B cell (primary cell): ENCODE measurements at regions not wholly inside any gene's neighbourhood (a gene's known extent, or its start where the extent isn't known, plus 50 kb on each side); places are given as distances from the start of the nearest gene placed in this dataset.

Experiments
- ATAC-seq: fragments of 200-7000 bp; cut with Tn5 transposase; one replicate; pipeline ENCODE4 v1.10.0; 2021; ENCODE audit warnings: low read depth, mild to moderate bottlenecking, moderate number of reproducible peaks, moderate library complexity
- CTCF ChIA-PET: fragments of 350-600 bp; sonication (Branson Sonifier 250); formaldehyde crosslinking; loops from one replicate; lab custom pipeline; 2021; ENCODE audit warnings: antibody characterized with exemption, inconsistent platforms; lab: Charles Lee
- POLR2A ChIA-PET: fragments of 350-600 bp; sonication (Branson Sonifier 250); formaldehyde crosslinking; loops from one replicate; lab custom pipeline; 2021; ENCODE audit warnings: antibody characterized with exemption; lab: Charles Lee
- DNase-seq: peaks from one replicate; pipeline ENCODE4 v3.0.0; 2013
- H2AFZ ChIP-seq: 2 replicates; pipeline ENCODE4 v1.6.1; 2012; ENCODE audit warnings: mild to moderate bottlenecking, low read depth, low read length; ENCODE audit not compliant: insufficient read depth, poor library complexity, severe bottlenecking
- H3K27ac ChIP-seq, 2 donors: 1 replicate in 1 of 2; 2 replicates in 1 of 2; pipeline ENCODE4 v1.5.1; 2012 to 2013; ENCODE audit warnings: low read length in 2 of 2, mild to moderate bottlenecking in 2 of 2, moderate library complexity in 1 of 2
- H3K27me3 ChIP-seq, 4 experiments: fragments of 200-600 bp in 1 of 4; sonication (generic) in 1 of 4; replicated peaks in 1 of 4; 1 replicate in 2 of 4; 2 replicates in 2 of 4; pipeline versions ENCODE4 v1.6.1 to v1.7.0; 2013 to 2016; ENCODE audit warnings: low read length in 3 of 4, mild to moderate bottlenecking in 2 of 4, mixed read lengths in 1 of 4, moderate library complexity in 1 of 4; ENCODE audit not compliant: insufficient read depth in 4 of 4, control insufficient read depth in 3 of 4; ENCODE audit errors: control extremely low read depth in 1 of 4
- H3K36me3 ChIP-seq, 2 experiments: replicated peaks in 1 of 2; 1 replicate in 1 of 2; 2 replicates in 1 of 2; pipeline versions ENCODE4 v1.6.1 to v1.7.1; 2013; ENCODE audit warnings: low read length in 1 of 2; ENCODE audit not compliant: insufficient read depth in 2 of 2, control insufficient read depth in 1 of 2; ENCODE audit errors: control extremely low read depth in 1 of 2, extremely low read depth in 1 of 2
- H3K4me1 ChIP-seq, 2 donors: fragments of 200-600 bp in 1 of 2; sonication (generic) in 1 of 2; 1 replicate in 1 of 2; 2 replicates in 1 of 2; pipeline versions ENCODE4 v1.5.1 to v1.6.1; 2013 to 2017; ENCODE audit warnings: low read length in 2 of 2; ENCODE audit not compliant: control insufficient read depth in 2 of 2, insufficient read depth in 2 of 2
- H3K4me2 ChIP-seq: replicated peaks from 2 replicates; pipeline ENCODE3; 2012; ENCODE audit warnings: mild to moderate bottlenecking, low read depth, low read length; ENCODE audit not compliant: poor library complexity, severe bottlenecking
- H3K4me3 ChIP-seq, 5 experiments: fragments of 200-600 bp in 1 of 5; sonication (generic) in 1 of 5; 1 replicate in 3 of 5; 2 replicates in 2 of 5; pipeline versions ENCODE4 v1.5.1 to v1.7.0; 2011 to 2016; ENCODE audit warnings: low read length in 4 of 5, mild to moderate bottlenecking in 4 of 5, low read depth in 2 of 5, control low read depth in 1 of 5, moderate library complexity in 1 of 5; ENCODE audit not compliant: insufficient read depth in 1 of 5; ENCODE audit errors: control extremely low read depth in 1 of 5, extremely low read depth in 1 of 5
- H3K79me2 ChIP-seq: fragments of 200-600 bp; sonication (generic); one replicate; pipeline ENCODE4 v1.6.0; 2016; ENCODE audit warnings: low read length; ENCODE audit not compliant: control insufficient read depth, insufficient read depth
- H3K9ac ChIP-seq: fragments of 200-600 bp; sonication (generic); 2 replicates; pipeline ENCODE4 v1.6.1; 2017; ENCODE audit warnings: mild to moderate bottlenecking, low read length, moderate library complexity
- H3K9me3 ChIP-seq, 3 donors: one replicate each; pipeline versions ENCODE4 v1.6.1 to v1.7.1; 2013; ENCODE audit warnings: low read length in 2 of 3; ENCODE audit not compliant: control insufficient read depth in 2 of 3, insufficient read depth in 1 of 3; ENCODE audit errors: control extremely low read depth in 1 of 3
- H4K20me1 ChIP-seq: 2 replicates; pipeline ENCODE4 v1.6.0; 2012; ENCODE audit warnings: mild to moderate bottlenecking, low read length; ENCODE audit not compliant: insufficient read depth, control insufficient read depth, poor library complexity, severe bottlenecking
- H3K27ac Mint-ChIP-seq: one replicate; pipeline ENCODE4 v1.8.0; 2021; ENCODE audit warnings: mixed read lengths
- H3K27me3 Mint-ChIP-seq: one replicate; pipeline ENCODE4 v1.8.0; 2021; ENCODE audit warnings: mixed read lengths
- H3K4me1 Mint-ChIP-seq: one replicate; pipeline ENCODE4 v1.8.0; 2021; ENCODE audit warnings: mixed read lengths
- H3K4me3 Mint-ChIP-seq: one replicate; pipeline ENCODE4 v1.8.0; 2021; ENCODE audit warnings: mixed read lengths
- H3K9me3 Mint-ChIP-seq: one replicate; pipeline ENCODE4 v1.8.0; 2022; ENCODE audit warnings: mixed read lengths; ENCODE audit not compliant: insufficient read depth
- EZH2 ChIP-seq: IDR thresholded peaks from 2 replicates; pipeline ENCODE4 v1.6.1; 2012; ENCODE audit warnings: borderline replicate concordance, low read depth, mild to moderate bottlenecking, moderate library complexity, low read length; ENCODE audit not compliant: insufficient read depth, poor library complexity, severe bottlenecking
- WGBS: methylation state at CpG from one replicate; pipeline ENCODE4 v1.1.5; 2013; ENCODE audit warnings: missing lambda C conversion rate; ENCODE audit not compliant: insufficient coverage; 5-methylcytosine and 5-hydroxymethylcytosine counted together
- intact Hi-C: fragments of 100-400 bp; cut with micrococcal nuclease; formaldehyde crosslinking; loops from one replicate; pipeline ENCODE4 v1.10.0; 2022
- TF ChIP-seq, protein P1 (sequence below): fragments of 200-600 bp; IDR thresholded peaks from one replicate; pipeline ENCODE4 v1.8.0; 2022; ENCODE audit warnings: antibody characterized with exemption, mild to moderate bottlenecking

DNA sequence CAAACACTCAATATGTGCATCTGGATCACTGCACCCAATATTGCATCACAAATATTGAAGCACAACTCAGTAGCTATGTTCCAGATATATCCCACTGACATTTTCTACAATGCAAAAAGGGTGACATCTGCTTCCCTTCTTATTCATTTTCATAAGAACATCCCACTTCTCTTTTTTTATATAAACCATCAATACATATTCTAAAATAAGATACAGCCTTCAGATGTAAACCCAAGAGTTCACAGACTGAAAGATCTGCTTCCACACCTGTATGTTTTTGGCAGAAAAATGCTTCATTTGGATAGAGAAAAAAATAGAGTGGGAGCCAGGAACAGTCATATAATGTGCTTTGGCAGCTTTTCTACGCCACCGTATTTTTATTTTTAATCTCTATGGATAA is 815.6 kb upstream of the ADGRL3 start:
- no peaks in the 10 kb centered on the region for H3K27me3 ChIP-seq
- Mint-ChIP-seq H3K4me3 (no peak overlapping the region), H3K9me3 (no peaks in the 10 kb centered on the region), H3K27ac (no peak overlapping the region), H3K4me1 (no peaks in the 10 kb centered on the region), H3K27me3 (no peaks in the 10 kb centered on the region)
- H3K36me3 ChIP-seq: no peaks in the 10 kb centered on the region
- peaks cover 0 to 3% (median 0%) of the 10 kb centered on the region in 3 donors for H3K9me3 ChIP-seq
- H3K4me3 ChIP-seq: no peak overlapping the region
- ATAC-seq (no peak), DNase-seq (no peak)
- POLR2A ChIA-PET: no interaction called here
- no peaks in the 10 kb centered on the region for H3K79me2 ChIP-seq
- H3K27ac ChIP-seq: no peak overlapping the region
- no peaks in the 10 kb centered on the region for H4K20me1 ChIP-seq
- no CpG with 5 or more reads among the region's 2 CpGs for WGBS
- no peak for TF ChIP-seq EZH2
- TF ChIP-seq, protein P1, sequence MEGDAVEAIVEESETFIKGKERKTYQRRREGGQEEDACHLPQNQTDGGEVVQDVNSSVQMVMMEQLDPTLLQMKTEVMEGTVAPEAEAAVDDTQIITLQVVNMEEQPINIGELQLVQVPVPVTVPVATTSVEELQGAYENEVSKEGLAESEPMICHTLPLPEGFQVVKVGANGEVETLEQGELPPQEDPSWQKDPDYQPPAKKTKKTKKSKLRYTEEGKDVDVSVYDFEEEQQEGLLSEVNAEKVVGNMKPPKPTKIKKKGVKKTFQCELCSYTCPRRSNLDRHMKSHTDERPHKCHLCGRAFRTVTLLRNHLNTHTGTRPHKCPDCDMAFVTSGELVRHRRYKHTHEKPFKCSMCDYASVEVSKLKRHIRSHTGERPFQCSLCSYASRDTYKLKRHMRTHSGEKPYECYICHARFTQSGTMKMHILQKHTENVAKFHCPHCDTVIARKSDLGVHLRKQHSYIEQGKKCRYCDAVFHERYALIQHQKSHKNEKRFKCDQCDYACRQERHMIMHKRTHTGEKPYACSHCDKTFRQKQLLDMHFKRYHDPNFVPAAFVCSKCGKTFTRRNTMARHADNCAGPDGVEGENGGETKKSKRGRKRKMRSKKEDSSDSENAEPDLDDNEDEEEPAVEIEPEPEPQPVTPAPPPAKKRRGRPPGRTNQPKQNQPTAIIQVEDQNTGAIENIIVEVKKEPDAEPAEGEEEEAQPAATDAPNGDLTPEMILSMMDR: no peak
- H2AFZ ChIP-seq: no peak overlapping the region
- H3K4me1 ChIP-seq: no peaks in the 10 kb centered on the region
- H3K9ac ChIP-seq: no peak overlapping the region
- intact Hi-C loops: no loop called here
- CTCF ChIA-PET: no interaction called here
- H3K4me2 ChIP-seq: no peak overlapping the region

DNA sequence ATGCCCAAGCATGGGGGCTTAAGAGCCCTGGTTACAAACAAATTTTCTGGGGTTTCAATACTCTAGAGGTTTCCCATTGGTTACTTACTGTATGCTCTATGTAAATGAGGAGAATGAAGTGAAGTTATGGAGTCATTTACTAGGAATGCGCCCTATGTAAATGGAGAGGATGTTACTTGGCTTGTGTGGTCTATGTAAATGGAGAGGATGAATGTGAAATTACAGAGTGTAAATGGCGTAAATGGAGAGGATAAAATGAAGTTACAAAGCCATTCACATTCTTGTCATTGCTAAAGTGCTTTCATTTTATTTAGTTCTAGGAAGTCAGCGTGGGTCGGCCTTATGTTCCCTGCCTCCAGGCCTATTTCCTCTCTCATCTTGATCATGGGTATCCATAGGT is 810.5 kb upstream of the ADGRL3 start:
- H2AFZ ChIP-seq: no peak overlapping the region
- no peak overlapping the region for H3K9ac ChIP-seq
- ATAC-seq (no peak), DNase-seq (no peak)
- H3K4me3 ChIP-seq: no peak overlapping the region
- peaks cover 0 to 3% (median 0%) of the 10 kb centered on the region in 3 donors for H3K9me3 ChIP-seq
- WGBS: 100% methylated on average over 1 of the region's 4 CpGs
- Mint-ChIP-seq H3K27me3 (no peaks in the 10 kb centered on the region), H3K9me3 (peaks cover 2% of the 10 kb centered on the region), H3K4me1 (no peaks in the 10 kb centered on the region), H3K4me3 (no peak overlapping the region), H3K27ac (no peak overlapping the region)
- H3K4me1 ChIP-seq: no peaks in the 10 kb centered on the region
- H3K4me2 ChIP-seq: no peak overlapping the region
- ChIA-PET CTCF (no interaction called here), POLR2A (no interaction called here)
- H3K79me2 ChIP-seq: no peaks in the 10 kb centered on the region
- no peak for TF ChIP-seq EZH2
- TF ChIP-seq, protein P1: no peak
- no peaks in the 10 kb centered on the region for H3K27me3 ChIP-seq
- H3K27ac ChIP-seq: no peak overlapping the region
- H3K36me3 ChIP-seq: no peaks in the 10 kb centered on the region
- intact Hi-C loops: no loop called here
- no peaks in the 10 kb centered on the region for H4K20me1 ChIP-seq
